HepG2 (cell line): ENCODE measurements at regions not wholly inside any gene's neighbourhood (a gene's known extent, or its start where the extent isn't known, plus 50 kb on each side); places are given as distances from the start of the nearest gene placed in this dataset.

ENCODE experiments used
- ATAC-seq: fragments of 200-7000 bp; cut with Tn5 transposase; 3 replicates; pipeline ENCODE4 v1.9.1; 2020; ENCODE audit warnings: mild to moderate bottlenecking, moderate library complexity
- BruUV-seq: library from RNA; stranded (reverse); fragments of 400-500 nt; replicated peaks from 2 replicates; lab custom pipeline; 2021; lab: Mats Ljungman, UMichigan
- CTCF ChIA-PET: fragments of 300-600 bp; formaldehyde crosslinking; extraction: SDS; loops from one replicate; lab custom pipeline; 2021; ENCODE audit warnings: low total read pairs, inconsistent platforms, low intra/inter-chr PET ratio; lab: Yijun Ruan, JAX
- POLR2A ChIA-PET: fragments of 350-600 bp; sonication (Branson Sonifier 250); formaldehyde crosslinking; loops from one replicate; lab custom pipeline; 2020; ENCODE audit warnings: antibody characterized with exemption, inconsistent platforms; lab: Yijun Ruan, JAX
- DNase-seq: peaks from one replicate; pipeline ENCODE4 v3.0.0-alpha.2; 2015; ENCODE audit warnings: low spot score
- FAIRE-seq: peaks from 3 replicates; lab custom pipeline; 2011; peaks lifted over from hg19 to GRCh38; lab: Jason Lieb, UNC
- H2AFZ ChIP-seq: one replicate; pipeline ENCODE4 v1.6.1; 2011; ENCODE audit warnings: low read length, inconsistent platforms
- H3K27ac ChIP-seq: fragments of 300-600 bp; 3 replicates; pipeline ENCODE4 v1.8.0; 2011; ENCODE audit warnings: mixed run types, mild to moderate bottlenecking, mixed read lengths, low read length, inconsistent platforms; ENCODE audit not compliant: insufficient read depth; ENCODE audit errors: extremely low read length
- H3K27me3 ChIP-seq, 2 experiments: fragments of 200-600 bp in 1 of 2; 2 replicates in 1 of 2; 3 replicates in 1 of 2; pipeline versions ENCODE4 v1.6.0 to v1.8.0; 2011; ENCODE audit warnings: low read length in 2 of 2, mild to moderate bottlenecking in 2 of 2, moderate library complexity in 2 of 2, inconsistent platforms in 1 of 2; ENCODE audit not compliant: insufficient read depth in 2 of 2, control insufficient read depth in 1 of 2
- H3K36me3 ChIP-seq, 2 experiments: fragments of 200-600 bp in 1 of 2; replicated peaks in 1 of 2; 2 replicates in 1 of 2; 3 replicates in 1 of 2; pipeline versions ENCODE4 v1.5.1 to v1.8.0; 2011; ENCODE audit warnings: low read length in 2 of 2, inconsistent platforms in 1 of 2; ENCODE audit not compliant: insufficient read depth in 2 of 2, control insufficient read depth in 1 of 2
- H3K4me1 ChIP-seq: 2 replicates; pipeline ENCODE4 v1.5.1; 2012; ENCODE audit warnings: low read length, inconsistent platforms; ENCODE audit not compliant: insufficient read depth
- H3K4me2 ChIP-seq: 2 replicates; pipeline ENCODE4 v1.6.0; 2011; ENCODE audit warnings: low read depth, low read length, inconsistent platforms
- H3K4me3 ChIP-seq, 3 experiments: fragments of 200-600 bp in 1 of 3; sonication (generic), shearing (Covaris generic) in 1 of 3; replicated peaks in 1 of 3; 2 replicates each; pipeline ENCODE4 v1.5.1; 2011 to 2016; ENCODE audit warnings: low read length in 3 of 3, inconsistent platforms in 2 of 3, low read depth in 2 of 3, mild to moderate bottlenecking in 2 of 3, control low read depth in 1 of 3, mixed read lengths in 1 of 3; ENCODE audit not compliant: insufficient read depth in 1 of 3
- H3K79me2 ChIP-seq: one replicate; pipeline ENCODE4 v1.6.1; 2011; ENCODE audit warnings: low read length, inconsistent platforms; ENCODE audit not compliant: insufficient read depth
- H3K9ac ChIP-seq: 2 replicates; pipeline ENCODE4 v1.6.0; 2011; ENCODE audit warnings: mild to moderate bottlenecking, low read depth, low read length, inconsistent platforms; ENCODE audit not compliant: insufficient read depth
- H3K9me3 ChIP-seq: 2 replicates; pipeline ENCODE4 v1.5.1; 2012; ENCODE audit warnings: mild to moderate bottlenecking, low read length
- H4K20me1 ChIP-seq: 2 replicates; pipeline ENCODE4 v1.6.0; 2011; ENCODE audit warnings: inconsistent platforms, mild to moderate bottlenecking, low read length, moderate library complexity; ENCODE audit not compliant: insufficient read depth
- ISX ChIP-seq: sonication (generic); formaldehyde crosslinking; conservative IDR thresholded peaks from 2 replicates; pipeline ENCODE4 v1.5.0; 2020; ENCODE audit warnings: missing genetic modification reagents
- MTF2 ChIP-seq: sonication (generic); formaldehyde crosslinking; IDR thresholded peaks from 2 replicates; pipeline ENCODE4 v1.5.0; 2020; ENCODE audit warnings: missing genetic modification reagents, borderline replicate concordance
- RNF219 ChIP-seq: sonication (generic); formaldehyde crosslinking; IDR thresholded peaks from 2 replicates; pipeline ENCODE4 v1.5.0; 2020; ENCODE audit warnings: mild to moderate bottlenecking, missing genetic modification reagents
- ZNF317 ChIP-seq: sonication (generic); formaldehyde crosslinking; IDR thresholded peaks from 2 replicates; pipeline ENCODE4 v1.5.0; 2020; ENCODE audit warnings: mild to moderate bottlenecking, missing genetic modification reagents
- in situ Hi-C: cut with HindIII; loops from 2 replicates; pipeline ENCODE4 v1.10.0; 2017; ENCODE audit warnings: low pct_unique_long_range_greater_than_20kb; ENCODE audit not compliant: extremely low pct_ligation_motif_present
- intact Hi-C: fragments of 100-400 bp; cut with micrococcal nuclease; formaldehyde crosslinking; loops from one replicate; pipeline ENCODE4 v1.10.0; 2022; ENCODE audit not compliant: unreplicated experiment
- TF ChIP-seq, protein P1 (sequence below): IDR thresholded peaks from 2 replicates; pipeline ENCODE4 v1.6.1; 2018; ENCODE audit warnings: missing genetic modification reagents

DNA sequence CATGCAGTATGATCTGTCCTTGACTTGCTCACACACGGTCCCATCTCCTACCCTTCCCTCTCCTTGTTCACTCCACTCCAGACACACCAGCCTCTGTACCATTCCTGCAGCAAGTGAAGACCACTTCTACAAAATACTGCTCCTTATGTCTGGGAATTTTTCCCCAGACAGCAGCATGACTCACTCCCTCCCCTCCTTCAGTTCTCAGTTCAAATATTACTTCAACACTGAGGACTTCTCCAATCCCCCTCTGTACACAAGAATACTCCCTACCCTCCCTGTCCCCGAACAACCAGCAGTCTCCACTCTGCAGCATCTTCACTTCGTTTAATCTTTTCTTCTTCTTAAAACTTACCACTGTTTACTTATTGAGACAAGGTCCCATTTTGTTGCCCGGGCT lies 474.0 kb downstream of the GPAM start (continued):
- no peak for TF ChIP-seq RNF219 (CRISPR knock-in tag)
- no peak for TF ChIP-seq ISX (CRISPR knock-in tag)
- no peak for TF ChIP-seq MTF2

DNA sequence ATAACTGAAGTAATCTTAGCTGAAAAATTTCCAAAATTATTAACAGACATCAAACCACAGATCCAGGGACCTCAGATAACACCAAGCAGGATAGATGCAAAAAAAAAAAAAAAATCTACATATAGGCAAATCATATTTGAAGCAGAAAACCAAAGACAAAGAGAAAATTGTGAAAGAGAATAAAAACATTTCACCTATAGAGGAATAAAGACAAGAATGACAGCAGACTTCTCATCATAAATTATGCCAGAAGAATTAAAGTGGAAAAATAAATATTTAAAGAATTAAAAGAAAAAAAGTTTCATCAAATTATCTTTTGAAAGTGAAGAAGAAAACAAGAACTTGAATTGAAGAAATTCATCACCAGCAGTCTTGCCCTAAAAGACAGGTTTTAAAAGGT lies 467.5 kb downstream of the GPAM start:
- Histone ChIP-seq H3K4me3 (no peak overlapping the region), H3K79me2 (no peaks in the 10 kb centered on the region), H3K4me2 (no peak overlapping the region), H3K27ac (no peak overlapping the region), H3K9ac (no peak overlapping the region), H3K9me3 (peaks cover 26% of the 10 kb centered on the region), H4K20me1 (no peaks in the 10 kb centered on the region), H3K36me3 (no peaks in the 10 kb centered on the region), H3K27me3 (no peaks in the 10 kb centered on the region), H3K4me1 (no peaks in the 10 kb centered on the region), H2AFZ (no peak overlapping the region)
- DNase-seq (no peak), FAIRE-seq (no peak), ATAC-seq (no peak)
- in situ Hi-C loops = no loop called here
- ChIA-PET POLR2A (no interaction called here), CTCF (no interaction called here)
- peak; percentile 96 for TF ChIP-seq ZNF317 (CRISPR knock-in tag)
- TF ChIP-seq, protein P1, sequence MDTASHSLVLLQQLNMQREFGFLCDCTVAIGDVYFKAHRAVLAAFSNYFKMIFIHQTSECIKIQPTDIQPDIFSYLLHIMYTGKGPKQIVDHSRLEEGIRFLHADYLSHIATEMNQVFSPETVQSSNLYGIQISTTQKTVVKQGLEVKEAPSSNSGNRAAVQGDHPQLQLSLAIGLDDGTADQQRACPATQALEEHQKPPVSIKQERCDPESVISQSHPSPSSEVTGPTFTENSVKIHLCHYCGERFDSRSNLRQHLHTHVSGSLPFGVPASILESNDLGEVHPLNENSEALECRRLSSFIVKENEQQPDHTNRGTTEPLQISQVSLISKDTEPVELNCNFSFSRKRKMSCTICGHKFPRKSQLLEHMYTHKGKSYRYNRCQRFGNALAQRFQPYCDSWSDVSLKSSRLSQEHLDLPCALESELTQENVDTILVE (CRISPR knock-in tag) = no peak
- BruUV-seq = no TSS peak
- intact Hi-C loops = no loop called here
